Endothelial cell of umbilical vein (primary cell): ENCODE measurements at regions not wholly inside any gene's neighbourhood (a gene's known extent, or its start where the extent isn't known, plus 50 kb on each side); places are given as distances from the start of the nearest gene placed in this dataset.

Experiments used
- EZH2 ChIP-seq: IDR thresholded peaks from 2 replicates; pipeline ENCODE4 v1.6.1; 2012; ENCODE audit warnings: borderline replicate concordance, low read depth, mild to moderate bottlenecking, moderate library complexity, low read length, inconsistent platforms; ENCODE audit not compliant: severe bottlenecking
- FOS ChIP-seq: IDR thresholded peaks from 2 replicates; pipeline ENCODE4 v1.6.1; 2011; ENCODE audit warnings: mild to moderate bottlenecking, low read length, moderate library complexity, borderline replicate concordance; ENCODE audit not compliant: insufficient read depth
- GATA2 ChIP-seq: IDR thresholded peaks from 2 replicates; pipeline ENCODE4 v1.7.0; 2011; ENCODE audit warnings: low read depth, mild to moderate bottlenecking, moderate library complexity, mixed read lengths, low read length; ENCODE audit not compliant: insufficient read length, insufficient read depth
- JUN ChIP-seq: IDR thresholded peaks from 2 replicates; pipeline ENCODE4 v1.6.1; 2011; ENCODE audit warnings: borderline replicate concordance, low read depth; ENCODE audit not compliant: insufficient read length, insufficient read depth
- MYC ChIP-seq: IDR thresholded peaks from one replicate; pipeline ENCODE4 v1.6.1; 2011; ENCODE audit warnings: mild to moderate bottlenecking, low read depth, low read length
- POLR2A ChIP-seq: IDR thresholded peaks from 2 replicates; pipeline ENCODE4 v1.6.1; 2012; ENCODE audit warnings: low read depth, mild to moderate bottlenecking, control low read depth, low read length
- POLR2AphosphoS5 ChIP-seq: IDR thresholded peaks from 2 replicates; pipeline ENCODE4 v1.6.1; 2012; ENCODE audit warnings: low read depth, mild to moderate bottlenecking, control low read depth, low read length, moderate library complexity; ENCODE audit not compliant: insufficient read depth
- TF ChIP-seq, protein P1 (sequence below), 2 donors: IDR thresholded peaks; 1 replicate in 1 of 2; 2 replicates in 1 of 2; pipeline ENCODE4 v1.5.1; 2011; ENCODE audit warnings: low read length in 2 of 2, mild to moderate bottlenecking in 2 of 2, moderate library complexity in 2 of 2, control low read depth in 1 of 2, inconsistent platforms in 1 of 2, low read depth in 1 of 2; ENCODE audit not compliant: insufficient read depth in 1 of 2; ENCODE audit errors: extremely low read depth in 1 of 2
- TF ChIP-seq, protein P2 (sequence below): IDR thresholded peaks from 2 replicates; pipeline ENCODE4 v1.6.1; 2011; ENCODE audit not compliant: insufficient read depth, insufficient read length

GRCh38 chr4:160836431-160836830, 1327.4 kb downstream of the FSTL5 start:
- TF ChIP-seq JUN (no peak), POLR2A (no peak), MYC (no peak), EZH2 (no peak), POLR2AphosphoS5 (no peak), FOS (no peak), GATA2 (no peak)
- TF ChIP-seq, protein P1, sequence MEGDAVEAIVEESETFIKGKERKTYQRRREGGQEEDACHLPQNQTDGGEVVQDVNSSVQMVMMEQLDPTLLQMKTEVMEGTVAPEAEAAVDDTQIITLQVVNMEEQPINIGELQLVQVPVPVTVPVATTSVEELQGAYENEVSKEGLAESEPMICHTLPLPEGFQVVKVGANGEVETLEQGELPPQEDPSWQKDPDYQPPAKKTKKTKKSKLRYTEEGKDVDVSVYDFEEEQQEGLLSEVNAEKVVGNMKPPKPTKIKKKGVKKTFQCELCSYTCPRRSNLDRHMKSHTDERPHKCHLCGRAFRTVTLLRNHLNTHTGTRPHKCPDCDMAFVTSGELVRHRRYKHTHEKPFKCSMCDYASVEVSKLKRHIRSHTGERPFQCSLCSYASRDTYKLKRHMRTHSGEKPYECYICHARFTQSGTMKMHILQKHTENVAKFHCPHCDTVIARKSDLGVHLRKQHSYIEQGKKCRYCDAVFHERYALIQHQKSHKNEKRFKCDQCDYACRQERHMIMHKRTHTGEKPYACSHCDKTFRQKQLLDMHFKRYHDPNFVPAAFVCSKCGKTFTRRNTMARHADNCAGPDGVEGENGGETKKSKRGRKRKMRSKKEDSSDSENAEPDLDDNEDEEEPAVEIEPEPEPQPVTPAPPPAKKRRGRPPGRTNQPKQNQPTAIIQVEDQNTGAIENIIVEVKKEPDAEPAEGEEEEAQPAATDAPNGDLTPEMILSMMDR (IDR thresholded peaks at IDR 0.05; ENCODE audit: extremely low read depth in 1 of 2, insufficient read depth in 1 of 2, low read depth in 1 of 2, low read length in 2 of 2), result no peak
- TF ChIP-seq, protein P2, sequence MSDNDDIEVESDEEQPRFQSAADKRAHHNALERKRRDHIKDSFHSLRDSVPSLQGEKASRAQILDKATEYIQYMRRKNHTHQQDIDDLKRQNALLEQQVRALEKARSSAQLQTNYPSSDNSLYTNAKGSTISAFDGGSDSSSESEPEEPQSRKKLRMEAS, result no peak
